GM23338 (cell line): ENCODE measurements at regions not wholly inside any gene's neighbourhood (a gene's known extent, or its start where the extent isn't known, plus 50 kb on each side); places are given as distances from the start of the nearest gene placed in this dataset.

Experiments
- ATAC-seq: fragments of 200-7000 bp; cut with Tn5 transposase; 3 replicates; pipeline ENCODE4 v1.9.1; 2020
- DNase-seq: peaks from one replicate; pipeline ENCODE4 v3.0.0-alpha.2; 2015; ENCODE audit warnings: low spot score
- H2AFZ ChIP-seq: fragments of 200-600 bp; sonication (generic); 2 replicates; pipeline ENCODE4 v1.8.0; 2016; ENCODE audit warnings: antibody characterized with exemption, mild to moderate bottlenecking, moderate library complexity
- H3F3A ChIP-seq: fragments of 200-600 bp; sonication (generic); replicated peaks from 2 replicates; pipeline ENCODE4 v1.8.0; 2017; ENCODE audit warnings: antibody characterized with exemption, mixed run types, low read depth
- H3K27ac ChIP-seq: fragments of 200-600 bp; sonication (generic); 2 replicates; pipeline ENCODE4 v1.6.1; 2016; ENCODE audit warnings: low read depth
- H3K27me3 ChIP-seq: fragments of 200-600 bp; sonication (generic); 2 replicates; pipeline ENCODE4 v1.8.0; 2016; ENCODE audit warnings: mild to moderate bottlenecking, mixed run types, moderate library complexity; ENCODE audit not compliant: insufficient read depth
- H3K36me3 ChIP-seq: fragments of 200-600 bp; sonication (generic); 2 replicates; pipeline ENCODE4 v1.8.0; 2016; ENCODE audit warnings: mild to moderate bottlenecking; ENCODE audit not compliant: insufficient read depth
- H3K4me1 ChIP-seq: fragments of 200-600 bp; sonication (generic); 2 replicates; pipeline ENCODE4 v1.8.0; 2016; ENCODE audit warnings: mild to moderate bottlenecking, moderate library complexity; ENCODE audit not compliant: insufficient read depth
- H3K4me2 ChIP-seq: fragments of 200-600 bp; sonication (generic); 2 replicates; pipeline ENCODE4 v1.7.1; 2017; ENCODE audit warnings: mixed run types
- H3K4me3 ChIP-seq: fragments of 200-600 bp; sonication (generic); 2 replicates; pipeline ENCODE4 v1.6.1; 2016; ENCODE audit warnings: mixed run types
- H3K79me2 ChIP-seq: fragments of 200-600 bp; sonication (generic); replicated peaks from 2 replicates; pipeline ENCODE4 v1.8.0; 2017; ENCODE audit warnings: mild to moderate bottlenecking; ENCODE audit not compliant: insufficient read depth
- H3K9me2 ChIP-seq: fragments of 200-600 bp; sonication (generic); 2 replicates; pipeline ENCODE4 v1.8.0; 2017; ENCODE audit not compliant: insufficient read depth
- H4K20me1 ChIP-seq: fragments of 200-600 bp; sonication (generic); replicated peaks from 2 replicates; pipeline ENCODE4 v1.8.0; 2017; ENCODE audit warnings: mild to moderate bottlenecking; ENCODE audit not compliant: insufficient read depth
- H3K27ac Mint-ChIP-seq: 2 replicates; pipeline ENCODE4 v1.8.0; 2020; ENCODE audit warnings: inconsistent platforms, mild to moderate bottlenecking, moderate library complexity, mixed read lengths
- H3K27me3 Mint-ChIP-seq: 3 replicates; pipeline ENCODE4 v1.8.0; 2022; ENCODE audit warnings: low read depth, mild to moderate bottlenecking, moderate library complexity, mixed read lengths, inconsistent platforms; ENCODE audit not compliant: insufficient read depth, poor library complexity
- H3K36me3 Mint-ChIP-seq: 3 replicates; pipeline ENCODE4 v1.8.0; 2021; ENCODE audit warnings: low read depth, mild to moderate bottlenecking, inconsistent platforms, moderate library complexity, mixed read lengths
- H3K4me1 Mint-ChIP-seq: 3 replicates; pipeline ENCODE4 v1.8.0; 2020; ENCODE audit warnings: mild to moderate bottlenecking, inconsistent platforms, mixed read lengths
- H3K4me3 Mint-ChIP-seq: 3 replicates; pipeline ENCODE4 v1.8.0; 2021; ENCODE audit warnings: moderate library complexity, mild to moderate bottlenecking, inconsistent platforms, mixed read lengths
- H3K9me3 Mint-ChIP-seq: 3 replicates; pipeline ENCODE4 v1.8.0; 2020; ENCODE audit warnings: moderate library complexity, mild to moderate bottlenecking, inconsistent platforms, mixed read lengths
- CREB1 ChIP-seq: fragments of 250-450 bp; sonication (Bioruptor Pico); IDR thresholded peaks from 2 replicates; pipeline ENCODE4 v1.5.0; 2020; ENCODE audit warnings: low read depth, mild to moderate bottlenecking, moderate library complexity
- ETS1 ChIP-seq: IDR thresholded peaks from 2 replicates; pipeline ENCODE4 v1.6.1; 2016; ENCODE audit warnings: antibody characterized with exemption
- EZH2 ChIP-seq: fragments of 200-600 bp; sonication (generic); IDR thresholded peaks from one replicate; pipeline ENCODE4 v1.8.0; 2017; ENCODE audit warnings: antibody characterized with exemption, mild to moderate bottlenecking, low read depth; ENCODE audit not compliant: unreplicated experiment
- EZH2phosphoT487 ChIP-seq: fragments of 200-600 bp; sonication (generic); IDR thresholded peaks from one replicate; pipeline ENCODE4 v1.8.1; 2018; ENCODE audit warnings: antibody characterized with exemption; ENCODE audit not compliant: unreplicated experiment
- POLR2AphosphoS5 ChIP-seq: IDR thresholded peaks from 2 replicates; pipeline ENCODE4 v1.6.1; 2016; ENCODE audit warnings: antibody characterized with exemption, low read depth
- STAT1 ChIP-seq: IDR thresholded peaks from one replicate; pipeline ENCODE4 v1.6.1; 2016; ENCODE audit warnings: antibody characterized with exemption; ENCODE audit not compliant: unreplicated experiment
- ZNF114 ChIP-seq: fragments of 250-450 bp; sonication (Bioruptor Pico); IDR thresholded peaks from 2 replicates; pipeline ENCODE4 v1.5.0; 2020; ENCODE audit warnings: mild to moderate bottlenecking, moderate library complexity
- ZNF331 ChIP-seq: fragments of 250-450 bp; sonication (Bioruptor Pico); IDR thresholded peaks from 2 replicates; pipeline ENCODE4 v1.5.0; 2020; ENCODE audit warnings: low read depth, mild to moderate bottlenecking, moderate library complexity
- ZNF462 ChIP-seq: fragments of 250-450 bp; sonication (Bioruptor Pico); IDR thresholded peaks from 2 replicates; pipeline ENCODE4 v1.5.0; 2020; ENCODE audit warnings: mild to moderate bottlenecking, moderate library complexity
- TF ChIP-seq, protein P1 (sequence below): IDR thresholded peaks from one replicate; pipeline ENCODE4 v1.6.1; 2018; ENCODE audit warnings: antibody characterized with exemption; ENCODE audit not compliant: unreplicated experiment

DNA sequence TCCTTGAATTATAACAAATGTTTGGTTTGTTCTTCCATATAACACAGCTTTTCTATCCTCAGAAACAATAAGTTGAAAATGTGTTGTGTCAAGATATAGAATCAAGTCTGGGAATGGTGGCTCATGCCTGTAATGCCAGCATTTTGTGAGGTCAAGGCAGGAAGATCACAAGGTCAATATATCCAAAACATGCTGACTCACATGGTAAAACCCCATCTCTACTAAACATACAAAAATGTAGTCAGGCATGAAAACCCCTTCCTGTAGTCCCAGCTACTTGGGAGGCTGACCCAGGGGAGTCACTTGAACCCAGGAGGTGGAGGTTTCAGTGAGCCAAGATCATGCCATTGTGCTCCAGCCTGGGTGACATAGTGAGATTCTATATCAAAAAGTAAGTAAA lies 934.2 kb upstream of the AMELY start:
- H3K36me3 Mint-ChIP-seq = no peaks in the 10 kb centered on the region
- no peak for ATAC-seq
- peaks cover 9% of the 10 kb centered on the region for H3K27me3 Mint-ChIP-seq
- no peak for TF ChIP-seq EZH2phosphoT487
- no peak for TF ChIP-seq ZNF331 (CRISPR knock-in tag)
- no peak for TF ChIP-seq ZNF114
- TF ChIP-seq ZNF462 (CRISPR knock-in tag) = no peak
- TF ChIP-seq POLR2AphosphoS5 = no peak
- no peak for TF ChIP-seq STAT1
- Histone ChIP-seq H4K20me1 (no peaks in the 10 kb centered on the region), H2AFZ (no peak overlapping the region), H3K27ac (no peak overlapping the region), H3K79me2 (no peaks in the 10 kb centered on the region), H3K36me3 (no peaks in the 10 kb centered on the region), H3K4me1 (no peaks in the 10 kb centered on the region), H3K9me2 (no peaks in the 10 kb centered on the region), H3K4me2 (no peak overlapping the region), H3K27me3 (peaks cover 29% of the 10 kb centered on the region), H3K4me3 (no peak overlapping the region), H3F3A (no peaks in the 10 kb centered on the region)
- no peaks in the 10 kb centered on the region for H3K4me1 Mint-ChIP-seq
- no peak overlapping the region for H3K4me3 Mint-ChIP-seq
- H3K27ac Mint-ChIP-seq = no peak overlapping the region
- DNase-seq = no peak
- H3K9me3 Mint-ChIP-seq = no peaks in the 10 kb centered on the region; the same call in 2 of the 3 replicates

DNA sequence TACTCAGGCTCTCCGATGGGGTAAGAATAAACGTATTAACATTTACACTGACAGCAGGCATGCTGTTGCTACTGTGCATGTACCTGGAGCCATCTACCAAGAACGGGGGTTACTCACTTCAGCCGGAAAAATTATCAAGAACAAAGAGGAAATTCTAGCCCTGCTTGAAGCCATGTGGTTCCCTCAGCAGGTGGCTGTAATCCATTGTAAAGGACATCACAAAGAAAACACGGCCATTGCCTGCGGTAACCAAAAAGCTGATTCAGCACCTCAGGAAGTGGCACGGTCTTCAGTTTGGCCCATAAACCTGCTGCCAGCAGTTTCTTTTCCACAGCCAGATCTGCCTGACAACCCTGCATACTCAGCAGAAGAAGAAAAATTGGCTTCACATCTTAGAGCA lies 925.5 kb upstream of the AMELY start:
- Histone ChIP-seq H3K9me2 (no peaks in the 10 kb centered on the region), H3K27me3 (peaks cover 100% of the 10 kb centered on the region), H3K36me3 (no peaks in the 10 kb centered on the region), H3F3A (no peaks in the 10 kb centered on the region), H3K27ac (no peak overlapping the region), H3K79me2 (no peaks in the 10 kb centered on the region), H4K20me1 (no peaks in the 10 kb centered on the region), H3K4me3 (peak overlapping the region; percentile 33), H3K4me2 (peak overlapping the region; percentile 46), H2AFZ (no peak overlapping the region), H3K4me1 (no peaks in the 10 kb centered on the region; the same call in 1 of the 2 replicates)
- Mint-ChIP-seq H3K27me3 (peaks cover 90% of the 10 kb centered on the region), H3K36me3 (no peaks in the 10 kb centered on the region; the same call in 2 of the 3 replicates), H3K27ac (no peak overlapping the region), H3K9me3 (no peaks in the 10 kb centered on the region), H3K4me1 (peaks cover 41% of the 10 kb centered on the region), H3K4me3 (peak overlapping the region; percentile 57; the same call in 2 of the 3 replicates)
- peak; percentile 64 for DNase-seq
- peak; percentile 72 for ATAC-seq
- TF ChIP-seq ZNF114 = no peak
- TF ChIP-seq, protein P1, sequence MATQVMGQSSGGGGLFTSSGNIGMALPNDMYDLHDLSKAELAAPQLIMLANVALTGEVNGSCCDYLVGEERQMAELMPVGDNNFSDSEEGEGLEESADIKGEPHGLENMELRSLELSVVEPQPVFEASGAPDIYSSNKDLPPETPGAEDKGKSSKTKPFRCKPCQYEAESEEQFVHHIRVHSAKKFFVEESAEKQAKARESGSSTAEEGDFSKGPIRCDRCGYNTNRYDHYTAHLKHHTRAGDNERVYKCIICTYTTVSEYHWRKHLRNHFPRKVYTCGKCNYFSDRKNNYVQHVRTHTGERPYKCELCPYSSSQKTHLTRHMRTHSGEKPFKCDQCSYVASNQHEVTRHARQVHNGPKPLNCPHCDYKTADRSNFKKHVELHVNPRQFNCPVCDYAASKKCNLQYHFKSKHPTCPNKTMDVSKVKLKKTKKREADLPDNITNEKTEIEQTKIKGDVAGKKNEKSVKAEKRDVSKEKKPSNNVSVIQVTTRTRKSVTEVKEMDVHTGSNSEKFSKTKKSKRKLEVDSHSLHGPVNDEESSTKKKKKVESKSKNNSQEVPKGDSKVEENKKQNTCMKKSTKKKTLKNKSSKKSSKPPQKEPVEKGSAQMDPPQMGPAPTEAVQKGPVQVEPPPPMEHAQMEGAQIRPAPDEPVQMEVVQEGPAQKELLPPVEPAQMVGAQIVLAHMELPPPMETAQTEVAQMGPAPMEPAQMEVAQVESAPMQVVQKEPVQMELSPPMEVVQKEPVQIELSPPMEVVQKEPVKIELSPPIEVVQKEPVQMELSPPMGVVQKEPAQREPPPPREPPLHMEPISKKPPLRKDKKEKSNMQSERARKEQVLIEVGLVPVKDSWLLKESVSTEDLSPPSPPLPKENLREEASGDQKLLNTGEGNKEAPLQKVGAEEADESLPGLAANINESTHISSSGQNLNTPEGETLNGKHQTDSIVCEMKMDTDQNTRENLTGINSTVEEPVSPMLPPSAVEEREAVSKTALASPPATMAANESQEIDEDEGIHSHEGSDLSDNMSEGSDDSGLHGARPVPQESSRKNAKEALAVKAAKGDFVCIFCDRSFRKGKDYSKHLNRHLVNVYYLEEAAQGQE = no peak
- no peak for TF ChIP-seq EZH2
- no peak for TF ChIP-seq ETS1
- TF ChIP-seq ZNF331 (CRISPR knock-in tag) = no peak
- no peak for TF ChIP-seq POLR2AphosphoS5
- no peak for TF ChIP-seq CREB1 (CRISPR knock-in tag)
- no peak for TF ChIP-seq STAT1
